Kidney capillary endothelial cell (primary cell): ENCODE measurements at regions not wholly inside any gene's neighbourhood (a gene's known extent, or its start where the extent isn't known, plus 50 kb on each side); places are given as distances from the start of the nearest gene placed in this dataset.
"Not testable (repeated sequence)": the region's sequence is repeated elsewhere in the genome, so short reads cannot be mapped to it uniquely, and the experiment has no call there.

Source experiments
- DNase-seq: peaks from one replicate; pipeline ENCODE4 v3.0.0-alpha.2; 2018; ENCODE audit warnings: low spot score

DNA sequence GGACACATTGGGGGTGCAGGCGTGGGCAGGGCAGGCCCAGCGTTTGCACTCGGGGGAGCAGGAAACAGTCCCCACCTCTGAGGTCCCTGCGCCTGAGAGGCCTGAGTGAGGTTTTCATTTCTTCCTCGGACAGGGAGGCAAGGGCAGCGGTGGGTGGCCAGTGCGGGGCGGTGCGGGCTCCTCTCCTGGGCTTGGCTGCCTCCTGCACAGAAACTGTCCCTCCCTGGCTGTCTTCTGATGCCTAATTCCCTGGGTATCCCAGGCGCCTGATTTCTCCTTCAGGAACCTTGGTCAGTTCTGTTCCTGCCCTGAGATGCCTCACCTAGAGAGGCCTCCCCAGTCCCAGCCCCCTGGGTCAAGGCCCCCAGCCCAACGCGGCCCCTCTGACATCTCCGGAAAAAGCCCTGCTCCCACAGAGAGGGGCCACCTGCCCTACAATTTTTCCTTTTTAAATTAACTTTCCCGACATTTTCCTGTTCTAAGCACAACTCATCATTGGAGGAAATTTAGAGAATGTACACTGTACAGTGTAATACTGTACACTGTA, 260.3 kb downstream of the ADGRD1 start:
- no peak for DNase-seq

DNA sequence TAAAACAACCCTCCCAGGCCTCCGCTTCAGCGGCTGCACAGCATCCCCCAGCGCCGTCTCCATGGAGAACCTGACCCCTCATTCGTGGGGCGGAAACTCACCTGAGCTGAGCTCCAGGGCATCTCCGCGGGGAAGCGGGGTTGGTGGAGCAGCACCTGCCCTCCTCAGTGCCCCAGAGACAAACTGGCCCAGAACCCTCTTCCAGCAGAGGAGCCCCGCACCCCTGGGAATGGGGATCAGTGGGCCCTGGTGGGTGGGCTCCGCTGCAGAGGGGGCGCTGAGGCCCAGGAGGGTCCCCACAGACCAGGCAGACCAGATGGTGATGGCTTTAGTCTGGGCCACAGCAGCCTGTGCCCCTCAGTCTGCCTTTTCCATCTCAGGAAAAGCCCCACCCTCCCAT, 261.2 kb downstream of the ADGRD1 start:
- DNase-seq, result not testable (repeated sequence)

DNA sequence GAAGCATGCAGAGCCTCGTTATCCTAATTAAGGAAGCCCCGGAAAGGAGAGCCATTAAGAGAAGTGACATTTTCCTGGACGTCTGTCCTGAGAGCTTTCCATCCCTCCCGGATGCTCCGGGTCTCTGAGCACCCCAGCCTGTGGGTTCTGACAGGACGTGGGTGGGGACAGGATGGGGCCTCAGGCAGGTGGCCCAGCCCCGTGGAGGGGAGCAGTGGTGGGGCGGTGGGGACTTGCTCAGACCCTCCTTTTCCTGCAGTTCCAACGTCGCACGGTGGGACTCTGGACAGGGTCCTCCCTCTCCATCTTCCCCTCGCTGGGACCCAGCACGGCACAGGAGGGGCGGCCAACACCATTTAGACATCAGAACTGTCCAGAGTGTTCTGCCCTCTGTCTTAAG, 262.9 kb downstream of the ADGRD1 start:
- DNase-seq, result not testable (repeated sequence)

DNA sequence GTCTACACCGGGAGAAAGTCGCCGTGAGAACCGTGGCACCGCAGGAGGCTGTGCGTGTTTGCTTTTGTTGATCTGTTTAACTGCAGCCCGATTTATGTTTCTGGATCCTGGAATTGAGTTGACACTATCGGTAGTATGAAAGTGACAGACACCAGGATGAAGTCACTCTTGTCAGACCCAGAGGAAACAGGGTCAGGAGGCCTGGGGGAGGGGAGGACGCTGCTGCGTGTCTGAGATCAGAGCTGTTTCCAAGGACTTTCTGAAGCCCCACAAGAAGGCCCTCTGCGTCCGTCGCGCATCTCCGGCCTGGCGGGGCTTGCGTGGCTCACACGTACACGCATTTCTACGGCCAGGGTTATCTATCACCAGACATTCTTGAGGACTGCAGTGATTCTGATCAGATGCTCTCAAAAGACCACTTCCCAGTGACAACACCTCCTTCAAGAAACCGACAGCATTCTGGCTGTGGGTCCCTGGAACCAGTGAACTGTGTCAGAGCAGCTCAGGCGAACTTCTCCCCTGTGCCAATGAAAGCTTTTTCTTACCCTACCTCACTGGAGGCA, 263.4 kb downstream of the ADGRD1 start:
- peak; percentile 7 for DNase-seq

DNA sequence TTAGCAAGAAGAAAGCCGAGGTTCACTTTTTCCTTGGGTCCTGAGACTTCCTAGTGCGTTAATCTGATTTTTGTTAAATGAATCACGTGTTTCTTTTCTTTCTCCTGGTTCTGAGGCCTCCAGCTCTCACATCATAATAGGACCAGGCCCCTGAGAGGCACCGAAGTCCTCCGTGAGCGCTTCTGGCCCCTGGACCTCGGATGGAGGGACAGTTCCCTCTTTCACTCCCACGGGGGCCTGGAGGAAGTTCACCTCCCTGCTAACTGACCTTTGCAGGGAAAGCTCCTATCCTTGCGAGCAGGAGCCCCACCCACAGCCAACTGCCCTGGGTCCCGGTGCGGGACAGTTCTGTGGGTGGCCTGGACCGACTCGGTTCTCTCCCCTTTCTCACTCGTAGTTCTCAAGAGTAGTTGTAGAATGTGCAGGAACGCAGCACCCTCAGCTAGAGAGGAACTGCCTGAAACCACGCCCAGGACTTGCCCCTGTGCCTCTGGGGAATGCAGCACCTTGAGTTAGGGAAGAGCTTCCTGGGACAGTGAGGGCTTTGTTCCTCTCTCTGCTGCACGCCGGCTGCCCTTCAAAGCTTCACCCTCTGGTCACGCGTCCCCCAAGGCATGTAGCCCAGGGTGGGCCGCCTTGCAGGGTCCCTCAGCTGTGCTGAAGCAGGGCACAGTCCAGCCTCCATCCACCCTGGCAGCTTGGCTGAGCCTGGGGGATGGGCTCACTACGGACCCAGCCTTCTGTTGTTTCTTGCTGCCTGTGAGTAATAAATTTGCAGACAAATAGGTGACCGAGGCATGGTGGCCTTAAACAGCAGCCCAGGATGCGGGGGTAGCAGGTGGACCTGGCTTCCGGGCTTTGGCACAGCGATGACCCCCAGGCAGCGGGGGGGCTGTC, 264.6 kb downstream of the ADGRD1 start:
- DNase-seq, result no peak

DNA sequence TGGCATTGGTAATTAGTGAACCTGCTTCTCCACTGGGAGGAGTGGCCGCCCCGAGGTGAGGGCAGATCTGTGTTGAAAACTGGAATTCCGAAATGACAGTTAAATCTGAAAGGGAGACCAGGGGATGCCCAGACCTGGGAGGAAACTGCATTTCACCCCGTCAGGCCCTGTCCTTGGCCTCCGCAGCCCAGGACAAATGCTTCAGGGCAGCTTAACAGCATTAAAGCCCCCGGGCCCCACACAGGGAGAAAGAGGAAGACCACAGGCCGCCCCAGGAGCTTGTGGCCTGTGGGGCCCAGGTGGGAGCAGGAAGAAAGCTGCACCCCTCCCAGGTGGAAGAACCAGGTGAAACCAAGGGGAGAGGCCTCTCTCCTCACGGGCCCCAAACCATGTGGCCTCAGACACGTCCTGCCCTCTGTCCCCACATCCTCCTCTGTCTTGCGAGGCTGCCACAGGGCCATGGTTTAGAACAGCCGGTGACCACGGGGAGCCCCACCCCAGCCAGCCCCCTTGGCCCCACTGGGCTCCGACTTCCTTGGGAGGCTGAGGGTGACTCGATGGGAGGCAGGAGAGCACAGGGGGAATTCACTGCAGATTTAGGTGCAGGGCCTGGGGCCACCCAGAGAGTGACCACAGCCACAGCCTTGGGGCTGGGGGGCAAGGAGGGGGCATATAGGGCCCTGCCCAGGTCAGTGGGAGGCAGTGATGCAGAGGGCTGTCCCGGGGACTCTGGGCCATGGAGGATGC, 265.4 kb downstream of the ADGRD1 start:
- DNase-seq, result no peak

DNA sequence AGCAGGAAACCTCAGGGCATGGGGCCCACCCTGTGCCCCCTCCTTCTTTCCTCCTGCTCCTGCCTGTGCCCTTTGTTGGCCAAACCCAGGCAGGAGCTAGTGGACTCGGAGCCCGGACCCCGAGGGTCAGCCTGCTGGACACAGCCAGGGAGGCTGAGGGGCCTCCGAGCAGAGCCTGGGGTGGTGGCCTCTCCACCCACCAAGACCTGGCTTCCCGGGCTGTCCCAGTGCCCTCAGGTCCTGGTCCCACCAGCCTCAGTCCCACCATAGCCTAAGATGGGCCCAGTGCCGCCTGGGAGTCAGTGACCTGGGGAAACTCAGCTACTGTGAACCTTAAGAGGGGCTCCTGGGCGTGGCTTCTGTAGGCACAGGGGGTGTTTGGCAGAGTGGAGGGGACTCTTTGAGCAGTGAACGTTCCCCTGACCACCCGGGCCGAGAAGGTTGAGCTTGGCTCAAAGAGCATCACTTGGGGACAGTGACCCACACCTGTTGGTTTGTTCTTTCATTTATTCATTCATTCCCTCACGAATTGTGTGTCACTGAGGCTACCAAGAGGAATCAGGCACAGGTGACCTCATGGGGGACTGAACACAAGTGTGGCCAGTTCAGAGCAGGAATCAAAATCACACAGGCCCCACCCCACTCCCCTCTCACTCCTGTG, 266.1 kb downstream of the ADGRD1 start:
- no peak for DNase-seq

DNA sequence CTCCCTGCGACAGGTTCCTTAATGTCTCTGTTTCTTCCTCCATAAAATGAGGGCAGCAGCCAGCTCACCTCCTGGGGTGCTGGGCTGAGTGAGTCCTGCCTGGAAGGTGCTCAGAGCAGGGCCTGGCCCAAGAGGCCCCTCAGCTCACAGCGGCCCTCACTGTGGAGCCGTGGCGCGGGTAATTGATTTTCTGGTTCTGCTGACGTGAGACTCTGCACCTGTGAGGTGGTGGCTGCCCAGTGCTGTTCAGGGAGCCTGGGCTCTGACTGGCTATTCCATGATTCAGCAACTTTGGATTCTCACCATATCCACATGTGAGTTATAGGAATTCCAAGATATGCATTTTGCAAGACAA, 266.6 kb downstream of the ADGRD1 start:
- no peak for DNase-seq

DNA sequence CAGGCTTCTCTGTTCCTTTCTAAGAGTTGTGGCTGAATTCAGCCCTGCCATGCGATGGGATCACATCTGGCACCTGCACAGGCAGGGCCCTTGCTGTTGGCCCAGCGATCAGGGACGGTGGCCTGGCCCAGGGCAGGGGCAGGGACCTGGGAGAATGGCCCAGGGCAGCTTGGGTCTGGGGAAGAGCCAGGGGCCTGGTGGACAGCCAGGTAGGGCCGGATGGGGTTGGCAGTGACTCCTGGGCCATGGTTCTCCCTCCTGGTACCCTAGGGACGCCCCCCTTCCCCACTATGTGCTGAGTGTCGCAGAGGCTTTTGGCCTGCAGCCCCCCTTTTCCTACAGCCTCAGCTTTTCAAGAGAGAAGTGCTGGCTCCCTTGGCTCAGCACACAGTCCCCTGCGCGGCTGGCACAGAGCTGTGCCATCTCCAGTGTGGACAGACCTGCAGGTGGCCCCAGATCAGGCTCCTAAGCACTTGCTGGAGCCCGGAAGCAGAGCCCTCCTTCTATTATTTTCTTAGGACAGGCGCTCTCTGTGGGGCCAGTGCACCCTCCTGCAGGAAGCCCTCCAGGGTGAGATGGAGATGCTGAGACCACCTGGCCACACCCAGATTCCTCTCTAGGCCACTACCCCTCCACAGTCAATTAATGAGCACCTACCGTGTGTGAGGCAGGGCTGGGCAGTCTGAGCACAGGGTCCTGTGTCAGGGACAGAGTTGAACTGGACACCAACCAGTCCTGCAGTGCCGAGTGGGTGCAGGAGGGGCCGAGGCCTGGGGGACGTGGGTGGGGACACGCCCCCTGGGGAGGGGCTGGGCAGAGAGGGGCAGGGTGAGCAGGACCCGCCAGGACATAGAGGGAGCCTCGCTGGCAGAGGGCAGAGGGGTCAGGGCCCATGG, 267.6 kb downstream of the ADGRD1 start:
- DNase-seq, result no peak

DNA sequence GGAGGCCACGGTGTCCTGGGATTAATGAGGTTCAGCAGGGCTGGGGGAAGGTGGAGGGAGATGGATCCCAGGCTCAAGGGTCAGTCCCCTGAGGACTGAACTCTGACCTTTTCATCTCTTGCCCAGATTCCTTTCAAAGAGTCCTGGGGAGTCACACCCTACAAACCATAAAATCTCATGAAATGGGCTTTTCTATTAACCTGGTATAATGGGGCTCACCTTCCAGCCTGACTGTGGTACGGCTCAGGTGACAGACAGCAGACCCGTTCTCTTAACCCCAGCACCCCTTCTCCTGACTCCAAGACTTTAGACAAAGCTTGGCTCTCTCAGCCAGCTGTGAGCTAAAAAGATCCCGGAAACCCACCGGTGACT, 268.2 kb downstream of the ADGRD1 start:
- no peak for DNase-seq

DNA sequence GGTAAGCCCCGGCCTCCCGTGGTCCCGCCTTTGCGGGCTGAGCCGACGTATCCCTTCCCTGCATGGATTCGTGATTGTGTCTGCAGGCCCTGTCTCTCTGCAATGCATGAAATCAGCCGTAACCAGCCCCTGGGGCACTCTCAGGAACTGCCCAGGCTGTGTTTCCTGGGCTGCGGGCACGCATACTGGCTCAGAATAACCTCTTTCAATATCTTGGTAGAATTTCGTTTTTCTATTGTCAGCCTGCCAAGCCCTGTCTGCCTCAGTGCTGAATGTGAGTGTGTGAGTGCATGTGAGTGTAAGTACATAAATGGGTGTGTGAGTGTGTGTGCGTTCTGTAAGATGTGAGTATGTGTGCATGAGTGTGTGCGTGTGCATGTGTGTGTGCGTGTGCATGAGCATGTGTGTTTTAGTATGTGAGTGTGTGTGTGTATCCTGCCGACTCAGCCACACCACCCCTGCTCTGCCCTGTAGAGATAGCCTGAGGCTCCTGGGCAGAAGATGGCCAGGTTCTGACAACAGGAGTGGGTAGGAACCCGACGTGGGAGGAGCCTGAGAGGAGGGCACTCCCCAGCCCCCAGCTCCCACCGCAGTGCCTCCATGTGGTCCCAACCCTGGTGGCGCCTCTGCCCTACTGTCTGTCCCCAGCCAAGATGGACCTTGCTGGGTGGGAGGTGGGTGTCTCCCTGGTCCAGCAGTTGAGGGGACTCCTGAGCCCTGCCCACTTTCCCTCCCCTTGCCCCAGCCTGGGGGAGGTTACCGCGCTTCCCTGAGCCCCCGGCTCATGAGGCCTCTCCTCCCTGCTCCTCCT, 268.8 kb downstream of the ADGRD1 start:
- no peak for DNase-seq

DNA sequence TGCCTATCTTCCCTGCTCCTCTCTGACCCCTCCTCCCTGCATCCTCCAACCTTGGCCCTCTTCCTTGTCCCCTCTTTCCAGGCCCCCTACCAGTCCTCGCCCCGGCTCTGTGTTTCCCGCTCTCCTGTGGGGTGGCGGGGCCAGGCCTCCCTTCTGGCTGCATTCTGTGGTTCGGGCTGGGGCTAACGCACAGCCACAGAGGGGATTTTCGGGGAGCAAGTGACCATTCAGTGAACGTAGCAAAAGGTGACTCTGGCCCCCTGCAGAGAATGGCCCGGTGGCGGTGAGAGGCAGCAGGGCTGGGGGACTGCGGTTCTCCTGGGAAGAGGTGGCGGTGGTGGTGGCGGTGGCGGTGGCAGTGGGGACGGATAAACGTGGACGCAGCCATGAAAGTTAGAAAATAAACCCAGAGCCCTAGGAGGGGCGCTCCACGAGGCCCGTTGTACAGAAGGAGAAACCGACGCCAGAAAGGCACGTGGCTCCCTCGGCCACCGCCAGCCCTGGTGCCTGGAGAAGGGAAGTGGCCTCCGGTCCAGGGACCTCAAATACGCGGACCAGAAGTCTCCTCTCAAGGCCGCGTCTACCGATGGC, 269.6 kb downstream of the ADGRD1 start:
- DNase-seq, result no peak

DNA sequence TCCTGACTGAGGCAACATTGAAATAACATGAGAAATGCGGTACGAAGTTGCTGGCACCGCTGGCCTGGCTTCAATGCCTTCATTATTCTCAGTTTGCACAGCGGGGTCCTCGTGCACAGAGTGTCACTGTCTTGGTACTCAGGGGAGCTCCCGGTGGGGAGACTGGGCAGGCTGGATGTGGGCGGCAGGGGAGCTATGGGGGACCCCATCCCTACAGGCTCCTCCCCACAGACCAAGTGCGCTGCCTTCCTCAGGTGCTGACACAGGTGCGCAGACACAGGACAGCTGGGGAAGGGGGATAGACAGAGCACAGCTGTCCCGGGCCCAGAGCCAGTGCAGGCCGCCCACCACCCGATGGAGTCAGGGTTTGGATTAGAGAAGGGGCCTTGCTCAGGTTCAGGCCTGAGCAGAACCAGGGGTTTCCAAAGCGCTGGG, 270.1 kb downstream of the ADGRD1 start:
- no peak for DNase-seq

DNA sequence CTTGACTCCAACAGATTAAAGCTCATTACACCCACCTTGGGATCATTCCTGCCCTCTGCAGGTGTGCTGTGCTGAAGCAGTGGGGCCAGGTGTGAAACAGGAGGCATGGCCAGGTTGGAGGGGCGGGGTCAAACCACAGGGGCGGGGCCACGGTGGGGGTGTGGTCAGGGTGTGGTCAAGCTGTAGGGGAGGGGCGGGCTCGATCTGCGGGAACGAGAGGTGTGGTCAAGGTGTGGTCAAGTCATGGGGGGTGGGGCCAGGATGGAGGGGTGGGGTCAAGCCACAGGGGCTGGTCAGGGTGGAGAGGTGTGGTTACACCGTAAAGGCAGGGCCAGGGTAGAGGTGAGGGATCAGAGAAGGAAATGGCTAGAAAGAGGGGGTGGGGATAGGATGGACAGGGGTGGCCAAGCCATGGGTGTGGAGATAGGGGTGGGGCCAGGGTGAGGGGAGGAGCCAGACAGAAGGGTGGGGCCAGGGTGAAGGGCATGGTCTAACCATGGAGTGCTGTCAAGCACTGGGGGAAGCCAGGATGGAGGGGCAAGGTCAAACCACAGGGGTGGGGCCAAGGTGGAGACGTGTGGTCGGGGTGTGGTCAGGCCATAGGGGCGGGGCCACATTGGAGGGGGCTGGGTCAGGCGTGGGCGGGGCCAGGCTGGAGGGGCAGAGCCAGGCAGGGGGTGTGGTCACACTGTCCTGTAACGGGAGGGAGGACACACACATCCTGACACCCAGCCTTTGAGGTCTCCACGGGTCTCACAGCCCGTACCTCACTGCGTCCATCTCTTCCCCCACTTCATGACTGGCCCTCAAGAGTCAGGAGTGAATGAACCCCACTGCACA, 270.7 kb downstream of the ADGRD1 start:
- DNase-seq, result not testable (repeated sequence)

DNA sequence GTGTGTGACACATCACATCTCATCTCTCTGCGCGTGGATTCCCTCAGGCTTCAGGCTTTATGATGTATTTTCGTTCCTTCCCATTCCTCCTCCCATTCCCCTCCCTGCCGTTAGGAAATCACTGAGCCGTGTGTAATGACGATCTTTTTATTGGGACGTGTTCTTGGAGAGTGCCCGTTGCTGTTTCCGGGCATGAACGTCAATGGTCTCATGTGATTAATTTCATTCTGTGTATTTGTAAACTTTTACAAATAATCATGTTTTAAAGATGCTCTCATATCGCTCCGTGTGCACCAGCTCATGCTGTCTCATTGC, 271.3 kb downstream of the ADGRD1 start:
- not testable (repeated sequence) for DNase-seq

DNA sequence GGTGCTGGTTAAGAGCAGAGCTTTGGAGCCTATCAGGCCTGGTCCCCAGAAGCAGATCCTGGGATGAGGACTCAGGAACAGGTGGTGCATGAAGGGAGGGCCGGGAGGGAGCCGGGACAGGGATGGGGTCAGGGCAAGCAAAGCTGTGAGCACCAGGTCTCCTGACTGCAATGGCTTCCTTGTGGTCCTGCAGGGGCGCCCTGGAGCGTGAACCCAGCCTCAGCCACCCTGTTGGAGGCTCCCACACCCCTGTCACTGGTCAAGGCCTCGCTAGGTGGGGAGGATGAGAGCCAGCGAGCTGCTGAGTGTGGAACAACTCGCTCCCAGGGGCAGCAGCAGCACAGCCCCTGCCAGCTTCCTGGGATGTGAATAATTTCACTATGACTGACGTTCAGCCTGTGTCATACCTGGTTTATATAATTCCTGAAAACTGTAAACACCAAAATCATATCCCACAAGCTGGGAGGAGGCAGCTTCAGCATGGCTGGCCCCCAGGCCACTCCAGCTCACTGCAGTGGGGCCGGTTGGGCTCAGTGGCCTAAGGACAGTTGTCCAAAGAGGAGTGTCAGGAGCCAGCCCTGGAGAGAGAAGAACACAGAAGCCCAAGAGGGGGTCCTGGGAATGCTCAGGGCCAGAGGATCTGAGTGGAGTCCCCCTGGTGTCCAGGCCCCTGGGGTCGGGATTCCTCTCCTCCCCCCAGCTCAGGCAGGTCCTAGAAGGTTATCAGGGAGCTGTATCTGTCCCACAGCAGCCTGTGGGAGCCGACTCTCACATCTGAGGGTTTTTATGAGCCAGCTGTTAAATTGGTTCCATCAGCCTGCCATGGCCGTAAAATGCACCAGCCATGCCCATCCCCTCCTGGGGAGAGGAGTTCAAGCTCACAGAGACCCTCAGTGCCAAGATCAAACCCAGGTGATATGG, 272.9 kb downstream of the ADGRD1 start:
- DNase-seq, result no peak

DNA sequence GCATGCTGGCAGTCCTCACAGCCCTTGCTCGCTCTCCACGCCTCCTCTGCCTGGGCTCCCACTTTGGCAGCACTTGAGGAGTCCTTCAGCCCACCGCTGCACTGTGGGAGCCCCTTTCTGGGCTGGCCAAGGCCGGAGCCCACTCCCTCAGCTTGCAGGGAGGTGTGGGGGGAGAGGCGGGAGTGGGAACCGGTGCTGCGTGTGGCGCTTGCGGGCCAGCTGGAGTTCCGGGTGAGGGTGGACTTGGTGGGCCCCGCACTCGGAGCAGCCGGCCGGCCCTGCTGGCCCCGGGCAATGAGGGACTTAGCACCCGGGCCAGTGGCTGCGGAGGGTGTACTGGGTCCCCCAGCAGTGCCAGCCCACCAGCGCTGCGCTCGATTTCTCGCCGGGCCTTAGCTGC, 273.9 kb downstream of the ADGRD1 start:
- not testable (repeated sequence) for DNase-seq

DNA sequence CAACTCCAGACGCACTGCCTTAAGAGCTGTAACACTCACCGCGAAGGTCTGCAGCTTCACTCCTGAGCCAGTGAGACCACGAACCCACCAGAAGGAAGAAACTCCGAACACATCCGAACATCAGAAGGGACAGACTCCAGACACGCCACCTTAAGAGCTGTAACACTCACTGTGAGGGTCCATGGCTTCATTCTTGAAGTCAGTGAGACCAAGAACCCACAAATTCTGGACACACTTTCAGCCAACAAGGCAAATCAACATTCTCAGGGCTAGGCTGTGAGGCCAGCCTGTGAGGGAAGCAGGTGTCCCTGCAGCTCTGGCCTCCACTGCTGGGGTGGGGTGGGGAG, 275.3 kb downstream of the ADGRD1 start:
- DNase-seq, result not testable (repeated sequence)
